Liver (tissue), 8 donors: ENCODE measurements at regions not wholly inside any gene's neighbourhood (a gene's known extent, or its start where the extent isn't known, plus 50 kb on each side); places are given as distances from the start of the nearest gene placed in this dataset.

Source experiments
- DNase-seq: peaks from one replicate; pipeline ENCODE4 v3.0.0-alpha.2; 2017; ENCODE audit warnings: low spot score
- H3K27ac ChIP-seq, 2 donors: one replicate each; pipeline ENCODE4 v1.7.0; 2013; ENCODE audit warnings: inconsistent platforms in 2 of 2, low read length in 2 of 2, control low read depth in 1 of 2, low read depth in 1 of 2, mild to moderate bottlenecking in 1 of 2
- H3K27me3 ChIP-seq, 4 donors: one replicate each; pipeline versions ENCODE4 v1.6.1 to v1.7.0; 2013; ENCODE audit warnings: low read length in 3 of 4, inconsistent platforms in 1 of 4, mild to moderate bottlenecking in 1 of 4, moderate library complexity in 1 of 4; ENCODE audit not compliant: control insufficient read depth in 4 of 4, insufficient read depth in 4 of 4
- H3K36me3 ChIP-seq, 4 donors: one replicate each; pipeline versions ENCODE4 v1.6.1 to v1.7.0; 2013; ENCODE audit warnings: low read length in 3 of 4, mild to moderate bottlenecking in 3 of 4, low read depth in 1 of 4, moderate library complexity in 1 of 4; ENCODE audit not compliant: control insufficient read depth in 4 of 4, insufficient read depth in 3 of 4
- H3K4me1 ChIP-seq, 4 donors: one replicate each; pipeline versions ENCODE4 v1.6.1 to v1.7.0; 2013; ENCODE audit warnings: low read length in 3 of 4, mild to moderate bottlenecking in 3 of 4, moderate library complexity in 1 of 4; ENCODE audit not compliant: control insufficient read depth in 4 of 4, insufficient read depth in 4 of 4
- H3K4me3 ChIP-seq, 3 donors: one replicate each; pipeline versions ENCODE4 v1.6.1 to v1.7.0; 2013; ENCODE audit warnings: low read length in 3 of 3, control low read depth in 1 of 3, low read depth in 1 of 3, mild to moderate bottlenecking in 1 of 3
- H3K9ac ChIP-seq, 2 donors: one replicate each; pipeline ENCODE4 v1.7.0; 2013; ENCODE audit warnings: low read length in 2 of 2, mild to moderate bottlenecking in 2 of 2, moderate library complexity in 2 of 2, control low read depth in 1 of 2, low read depth in 1 of 2
- H3K9me3 ChIP-seq, 4 donors: one replicate each; pipeline versions ENCODE4 v1.6.1 to v1.7.0; 2013; ENCODE audit warnings: low read length in 3 of 4; ENCODE audit not compliant: control insufficient read depth in 4 of 4
- EGR1 ChIP-seq, 2 donors: IDR thresholded peaks; 2 replicates each; pipeline ENCODE4 v1.6.1; 2016 to 2018; ENCODE audit warnings: antibody characterized with exemption in 2 of 2, low read depth in 2 of 2
- FOXA1 ChIP-seq: IDR thresholded peaks from 2 replicates; pipeline ENCODE4 v1.6.1; 2016; ENCODE audit warnings: antibody characterized with exemption
- FOXA2 ChIP-seq: IDR thresholded peaks from 2 replicates; pipeline ENCODE4 v1.6.1; 2016; ENCODE audit warnings: antibody characterized with exemption
- GABPA ChIP-seq, 2 donors: IDR thresholded peaks in 1 of 2; conservative IDR thresholded peaks in 1 of 2; 2 replicates each; pipeline ENCODE4 v1.6.1; 2016; ENCODE audit warnings: antibody characterized with exemption in 2 of 2, mild to moderate bottlenecking in 1 of 2, moderate library complexity in 1 of 2
- HNF4A ChIP-seq, 2 donors: conservative IDR thresholded peaks; 2 replicates each; pipeline ENCODE4 v1.6.1; 2016; ENCODE audit warnings: antibody characterized with exemption in 2 of 2, mild to moderate bottlenecking in 2 of 2
- HNF4G ChIP-seq: IDR thresholded peaks from 2 replicates; pipeline ENCODE4 v1.6.1; 2016; ENCODE audit warnings: antibody characterized with exemption
- JUND ChIP-seq, 2 donors: IDR thresholded peaks; 2 replicates each; pipeline ENCODE4 v1.6.1; 2016; ENCODE audit warnings: antibody characterized with exemption in 2 of 2
- NR2F2 ChIP-seq: IDR thresholded peaks from 2 replicates; pipeline ENCODE4 v1.6.1; 2016; ENCODE audit warnings: antibody characterized with exemption
- RAD21 ChIP-seq, 2 donors: IDR thresholded peaks; 2 replicates each; pipeline ENCODE4 v1.6.1; 2016; ENCODE audit warnings: antibody characterized with exemption in 2 of 2, mild to moderate bottlenecking in 2 of 2
- RXRA ChIP-seq, 2 donors: IDR thresholded peaks; 2 replicates each; pipeline ENCODE4 v1.6.1; 2017 to 2018; ENCODE audit warnings: antibody characterized with exemption in 2 of 2, mild to moderate bottlenecking in 1 of 2
- SP1 ChIP-seq: IDR thresholded peaks from 2 replicates; pipeline ENCODE4 v1.6.1; 2018; ENCODE audit warnings: antibody characterized with exemption, mild to moderate bottlenecking
- TAF1 ChIP-seq: conservative IDR thresholded peaks from 2 replicates; pipeline ENCODE4 v1.6.1; 2016; ENCODE audit warnings: antibody characterized with exemption, mild to moderate bottlenecking
- YY1 ChIP-seq: IDR thresholded peaks from 2 replicates; pipeline ENCODE4 v1.6.1; 2016; ENCODE audit warnings: antibody characterized with exemption, mild to moderate bottlenecking
- WGBS: extraction: QIAGEN DNeasy Blood & Tissue Kit; methylation state at CpG from one replicate; pipeline ENCODE4 v1.1.7; 2013; 5-methylcytosine and 5-hydroxymethylcytosine counted together
- TF ChIP-seq, protein P1 (sequence below): IDR thresholded peaks from 2 replicates; pipeline ENCODE4 v1.6.1; 2016; ENCODE audit warnings: antibody characterized with exemption
- TF ChIP-seq, protein P2 (sequence below): fragments of 150-350 bp; IDR thresholded peaks from 2 replicates; pipeline ENCODE4 v1.5.1; 2017; ENCODE audit warnings: improper control_type of control experiment, low read depth, low read length; ENCODE audit not compliant: missing input control
- TF ChIP-seq, protein P3 (sequence below): IDR thresholded peaks from 2 replicates; pipeline ENCODE4 v1.6.1; 2016; ENCODE audit warnings: antibody characterized with exemption
- TF ChIP-seq, protein P4 (sequence below): IDR thresholded peaks from 2 replicates; pipeline ENCODE4 v1.6.1; 2016; ENCODE audit warnings: antibody characterized with exemption, mild to moderate bottlenecking
- TF ChIP-seq, protein P5 (sequence below): IDR thresholded peaks from 2 replicates; pipeline ENCODE4 v1.6.1; 2016; ENCODE audit warnings: antibody characterized with exemption
- donor health status: healthy.
- donor health status: healthy.
- donor health status: healthy.
- donor health status: healthy.
- donor health status: healthy.

DNA sequence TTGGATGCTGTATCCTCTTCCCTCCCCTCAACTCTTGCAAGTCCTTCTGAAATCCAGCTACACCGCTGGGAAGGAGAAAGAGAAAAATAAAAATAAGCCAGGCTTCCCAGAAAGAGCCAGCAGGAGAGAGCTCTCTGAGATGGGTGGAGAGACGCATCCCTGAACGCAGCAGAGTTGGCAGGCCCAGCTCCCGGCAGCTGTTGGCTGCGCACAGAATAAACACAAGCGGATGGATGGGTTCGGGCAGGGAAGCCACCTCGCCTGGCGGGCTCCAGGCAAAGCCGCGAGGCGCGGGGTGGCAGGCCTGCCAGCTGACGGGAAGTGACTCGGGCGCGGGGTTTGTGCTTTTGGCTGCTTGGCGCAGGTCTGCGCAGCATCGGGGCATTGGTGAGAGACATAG lies 537.7 kb downstream of the MIAT start:
- Histone ChIP-seq H3K36me3 (no peaks in the 10 kb centered on the region), H3K27me3 (no peaks in the 10 kb centered on the region), H3K4me1 (no peaks in the 10 kb centered on the region), H3K9me3 (peaks cover 0 to 10% (median 3%) of the 10 kb centered on the region in 4 donors), H3K9ac (no peak overlapping the region), H3K4me3 (no peak overlapping the region), H3K27ac (no peak overlapping the region)
- TF ChIP-seq RXRA (IDR thresholded peaks at IDR 0.05) (no peak), JUND (IDR thresholded peaks at IDR 0.05) (no peak), TAF1 (no peak), FOXA2 (no peak), RAD21 (IDR thresholded peaks at IDR 0.05) (no peak), SP1 (no peak), YY1 (no peak), FOXA1 (no peak), NR2F2 (no peak), HNF4G (no peak), HNF4A (conservative IDR thresholded peaks at IDR 0.05) (no peak), GABPA (IDR thresholded peaks at IDR 0.05 in 1 of 2, conservative IDR thresholded peaks at IDR 0.05 in 1 of 2) (no peak), EGR1 (IDR thresholded peaks at IDR 0.05; ENCODE audit: low read depth in 2 of 2) (no peak)
- TF ChIP-seq, protein P1, sequence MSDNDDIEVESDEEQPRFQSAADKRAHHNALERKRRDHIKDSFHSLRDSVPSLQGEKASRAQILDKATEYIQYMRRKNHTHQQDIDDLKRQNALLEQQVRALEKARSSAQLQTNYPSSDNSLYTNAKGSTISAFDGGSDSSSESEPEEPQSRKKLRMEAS, result no peak
- TF ChIP-seq, protein P2, sequence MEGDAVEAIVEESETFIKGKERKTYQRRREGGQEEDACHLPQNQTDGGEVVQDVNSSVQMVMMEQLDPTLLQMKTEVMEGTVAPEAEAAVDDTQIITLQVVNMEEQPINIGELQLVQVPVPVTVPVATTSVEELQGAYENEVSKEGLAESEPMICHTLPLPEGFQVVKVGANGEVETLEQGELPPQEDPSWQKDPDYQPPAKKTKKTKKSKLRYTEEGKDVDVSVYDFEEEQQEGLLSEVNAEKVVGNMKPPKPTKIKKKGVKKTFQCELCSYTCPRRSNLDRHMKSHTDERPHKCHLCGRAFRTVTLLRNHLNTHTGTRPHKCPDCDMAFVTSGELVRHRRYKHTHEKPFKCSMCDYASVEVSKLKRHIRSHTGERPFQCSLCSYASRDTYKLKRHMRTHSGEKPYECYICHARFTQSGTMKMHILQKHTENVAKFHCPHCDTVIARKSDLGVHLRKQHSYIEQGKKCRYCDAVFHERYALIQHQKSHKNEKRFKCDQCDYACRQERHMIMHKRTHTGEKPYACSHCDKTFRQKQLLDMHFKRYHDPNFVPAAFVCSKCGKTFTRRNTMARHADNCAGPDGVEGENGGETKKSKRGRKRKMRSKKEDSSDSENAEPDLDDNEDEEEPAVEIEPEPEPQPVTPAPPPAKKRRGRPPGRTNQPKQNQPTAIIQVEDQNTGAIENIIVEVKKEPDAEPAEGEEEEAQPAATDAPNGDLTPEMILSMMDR, result no peak
- TF ChIP-seq, protein P3, sequence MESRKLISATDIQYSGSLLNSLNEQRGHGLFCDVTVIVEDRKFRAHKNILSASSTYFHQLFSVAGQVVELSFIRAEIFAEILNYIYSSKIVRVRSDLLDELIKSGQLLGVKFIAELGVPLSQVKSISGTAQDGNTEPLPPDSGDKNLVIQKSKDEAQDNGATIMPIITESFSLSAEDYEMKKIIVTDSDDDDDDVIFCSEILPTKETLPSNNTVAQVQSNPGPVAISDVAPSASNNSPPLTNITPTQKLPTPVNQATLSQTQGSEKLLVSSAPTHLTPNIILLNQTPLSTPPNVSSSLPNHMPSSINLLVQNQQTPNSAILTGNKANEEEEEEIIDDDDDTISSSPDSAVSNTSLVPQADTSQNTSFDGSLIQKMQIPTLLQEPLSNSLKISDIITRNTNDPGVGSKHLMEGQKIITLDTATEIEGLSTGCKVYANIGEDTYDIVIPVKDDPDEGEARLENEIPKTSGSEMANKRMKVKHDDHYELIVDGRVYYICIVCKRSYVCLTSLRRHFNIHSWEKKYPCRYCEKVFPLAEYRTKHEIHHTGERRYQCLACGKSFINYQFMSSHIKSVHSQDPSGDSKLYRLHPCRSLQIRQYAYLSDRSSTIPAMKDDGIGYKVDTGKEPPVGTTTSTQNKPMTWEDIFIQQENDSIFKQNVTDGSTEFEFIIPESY, result no peak
- TF ChIP-seq, protein P4, sequence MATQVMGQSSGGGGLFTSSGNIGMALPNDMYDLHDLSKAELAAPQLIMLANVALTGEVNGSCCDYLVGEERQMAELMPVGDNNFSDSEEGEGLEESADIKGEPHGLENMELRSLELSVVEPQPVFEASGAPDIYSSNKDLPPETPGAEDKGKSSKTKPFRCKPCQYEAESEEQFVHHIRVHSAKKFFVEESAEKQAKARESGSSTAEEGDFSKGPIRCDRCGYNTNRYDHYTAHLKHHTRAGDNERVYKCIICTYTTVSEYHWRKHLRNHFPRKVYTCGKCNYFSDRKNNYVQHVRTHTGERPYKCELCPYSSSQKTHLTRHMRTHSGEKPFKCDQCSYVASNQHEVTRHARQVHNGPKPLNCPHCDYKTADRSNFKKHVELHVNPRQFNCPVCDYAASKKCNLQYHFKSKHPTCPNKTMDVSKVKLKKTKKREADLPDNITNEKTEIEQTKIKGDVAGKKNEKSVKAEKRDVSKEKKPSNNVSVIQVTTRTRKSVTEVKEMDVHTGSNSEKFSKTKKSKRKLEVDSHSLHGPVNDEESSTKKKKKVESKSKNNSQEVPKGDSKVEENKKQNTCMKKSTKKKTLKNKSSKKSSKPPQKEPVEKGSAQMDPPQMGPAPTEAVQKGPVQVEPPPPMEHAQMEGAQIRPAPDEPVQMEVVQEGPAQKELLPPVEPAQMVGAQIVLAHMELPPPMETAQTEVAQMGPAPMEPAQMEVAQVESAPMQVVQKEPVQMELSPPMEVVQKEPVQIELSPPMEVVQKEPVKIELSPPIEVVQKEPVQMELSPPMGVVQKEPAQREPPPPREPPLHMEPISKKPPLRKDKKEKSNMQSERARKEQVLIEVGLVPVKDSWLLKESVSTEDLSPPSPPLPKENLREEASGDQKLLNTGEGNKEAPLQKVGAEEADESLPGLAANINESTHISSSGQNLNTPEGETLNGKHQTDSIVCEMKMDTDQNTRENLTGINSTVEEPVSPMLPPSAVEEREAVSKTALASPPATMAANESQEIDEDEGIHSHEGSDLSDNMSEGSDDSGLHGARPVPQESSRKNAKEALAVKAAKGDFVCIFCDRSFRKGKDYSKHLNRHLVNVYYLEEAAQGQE, result no peak
- TF ChIP-seq, protein P5, sequence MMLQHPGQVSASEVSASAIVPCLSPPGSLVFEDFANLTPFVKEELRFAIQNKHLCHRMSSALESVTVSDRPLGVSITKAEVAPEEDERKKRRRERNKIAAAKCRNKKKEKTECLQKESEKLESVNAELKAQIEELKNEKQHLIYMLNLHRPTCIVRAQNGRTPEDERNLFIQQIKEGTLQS, result no peak
- no peak for DNase-seq
- 79% methylated on average over 20 of the region's 20 CpGs for WGBS
